ENCODE measurements at regions not wholly inside any gene's neighbourhood (a gene's known extent, or its start where the extent isn't known, plus 50 kb on each side); places are given as distances from the start of the nearest gene placed in this dataset.

DNA sequence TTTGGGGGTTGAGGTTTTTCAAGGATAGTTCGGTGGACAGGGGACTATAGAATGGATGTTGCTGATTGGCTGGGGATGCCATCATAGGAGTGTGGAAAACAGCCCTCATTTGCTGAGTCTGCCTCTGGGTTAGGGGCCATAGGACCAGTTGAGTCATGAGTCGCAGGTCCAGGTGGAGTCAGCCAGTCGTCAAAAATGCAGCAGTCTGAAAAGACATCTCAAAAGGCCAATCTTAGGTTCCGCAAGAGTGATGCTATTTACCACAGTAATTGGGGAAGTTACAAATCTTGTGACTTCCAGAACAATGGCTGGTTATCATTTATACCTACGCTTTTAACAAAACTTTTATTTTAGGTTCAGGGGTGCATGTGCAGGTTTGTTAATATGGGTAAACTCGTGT, 276.0 kb upstream of the DMRT1 start (continued):
- TF ChIP-seq, protein P1, sequence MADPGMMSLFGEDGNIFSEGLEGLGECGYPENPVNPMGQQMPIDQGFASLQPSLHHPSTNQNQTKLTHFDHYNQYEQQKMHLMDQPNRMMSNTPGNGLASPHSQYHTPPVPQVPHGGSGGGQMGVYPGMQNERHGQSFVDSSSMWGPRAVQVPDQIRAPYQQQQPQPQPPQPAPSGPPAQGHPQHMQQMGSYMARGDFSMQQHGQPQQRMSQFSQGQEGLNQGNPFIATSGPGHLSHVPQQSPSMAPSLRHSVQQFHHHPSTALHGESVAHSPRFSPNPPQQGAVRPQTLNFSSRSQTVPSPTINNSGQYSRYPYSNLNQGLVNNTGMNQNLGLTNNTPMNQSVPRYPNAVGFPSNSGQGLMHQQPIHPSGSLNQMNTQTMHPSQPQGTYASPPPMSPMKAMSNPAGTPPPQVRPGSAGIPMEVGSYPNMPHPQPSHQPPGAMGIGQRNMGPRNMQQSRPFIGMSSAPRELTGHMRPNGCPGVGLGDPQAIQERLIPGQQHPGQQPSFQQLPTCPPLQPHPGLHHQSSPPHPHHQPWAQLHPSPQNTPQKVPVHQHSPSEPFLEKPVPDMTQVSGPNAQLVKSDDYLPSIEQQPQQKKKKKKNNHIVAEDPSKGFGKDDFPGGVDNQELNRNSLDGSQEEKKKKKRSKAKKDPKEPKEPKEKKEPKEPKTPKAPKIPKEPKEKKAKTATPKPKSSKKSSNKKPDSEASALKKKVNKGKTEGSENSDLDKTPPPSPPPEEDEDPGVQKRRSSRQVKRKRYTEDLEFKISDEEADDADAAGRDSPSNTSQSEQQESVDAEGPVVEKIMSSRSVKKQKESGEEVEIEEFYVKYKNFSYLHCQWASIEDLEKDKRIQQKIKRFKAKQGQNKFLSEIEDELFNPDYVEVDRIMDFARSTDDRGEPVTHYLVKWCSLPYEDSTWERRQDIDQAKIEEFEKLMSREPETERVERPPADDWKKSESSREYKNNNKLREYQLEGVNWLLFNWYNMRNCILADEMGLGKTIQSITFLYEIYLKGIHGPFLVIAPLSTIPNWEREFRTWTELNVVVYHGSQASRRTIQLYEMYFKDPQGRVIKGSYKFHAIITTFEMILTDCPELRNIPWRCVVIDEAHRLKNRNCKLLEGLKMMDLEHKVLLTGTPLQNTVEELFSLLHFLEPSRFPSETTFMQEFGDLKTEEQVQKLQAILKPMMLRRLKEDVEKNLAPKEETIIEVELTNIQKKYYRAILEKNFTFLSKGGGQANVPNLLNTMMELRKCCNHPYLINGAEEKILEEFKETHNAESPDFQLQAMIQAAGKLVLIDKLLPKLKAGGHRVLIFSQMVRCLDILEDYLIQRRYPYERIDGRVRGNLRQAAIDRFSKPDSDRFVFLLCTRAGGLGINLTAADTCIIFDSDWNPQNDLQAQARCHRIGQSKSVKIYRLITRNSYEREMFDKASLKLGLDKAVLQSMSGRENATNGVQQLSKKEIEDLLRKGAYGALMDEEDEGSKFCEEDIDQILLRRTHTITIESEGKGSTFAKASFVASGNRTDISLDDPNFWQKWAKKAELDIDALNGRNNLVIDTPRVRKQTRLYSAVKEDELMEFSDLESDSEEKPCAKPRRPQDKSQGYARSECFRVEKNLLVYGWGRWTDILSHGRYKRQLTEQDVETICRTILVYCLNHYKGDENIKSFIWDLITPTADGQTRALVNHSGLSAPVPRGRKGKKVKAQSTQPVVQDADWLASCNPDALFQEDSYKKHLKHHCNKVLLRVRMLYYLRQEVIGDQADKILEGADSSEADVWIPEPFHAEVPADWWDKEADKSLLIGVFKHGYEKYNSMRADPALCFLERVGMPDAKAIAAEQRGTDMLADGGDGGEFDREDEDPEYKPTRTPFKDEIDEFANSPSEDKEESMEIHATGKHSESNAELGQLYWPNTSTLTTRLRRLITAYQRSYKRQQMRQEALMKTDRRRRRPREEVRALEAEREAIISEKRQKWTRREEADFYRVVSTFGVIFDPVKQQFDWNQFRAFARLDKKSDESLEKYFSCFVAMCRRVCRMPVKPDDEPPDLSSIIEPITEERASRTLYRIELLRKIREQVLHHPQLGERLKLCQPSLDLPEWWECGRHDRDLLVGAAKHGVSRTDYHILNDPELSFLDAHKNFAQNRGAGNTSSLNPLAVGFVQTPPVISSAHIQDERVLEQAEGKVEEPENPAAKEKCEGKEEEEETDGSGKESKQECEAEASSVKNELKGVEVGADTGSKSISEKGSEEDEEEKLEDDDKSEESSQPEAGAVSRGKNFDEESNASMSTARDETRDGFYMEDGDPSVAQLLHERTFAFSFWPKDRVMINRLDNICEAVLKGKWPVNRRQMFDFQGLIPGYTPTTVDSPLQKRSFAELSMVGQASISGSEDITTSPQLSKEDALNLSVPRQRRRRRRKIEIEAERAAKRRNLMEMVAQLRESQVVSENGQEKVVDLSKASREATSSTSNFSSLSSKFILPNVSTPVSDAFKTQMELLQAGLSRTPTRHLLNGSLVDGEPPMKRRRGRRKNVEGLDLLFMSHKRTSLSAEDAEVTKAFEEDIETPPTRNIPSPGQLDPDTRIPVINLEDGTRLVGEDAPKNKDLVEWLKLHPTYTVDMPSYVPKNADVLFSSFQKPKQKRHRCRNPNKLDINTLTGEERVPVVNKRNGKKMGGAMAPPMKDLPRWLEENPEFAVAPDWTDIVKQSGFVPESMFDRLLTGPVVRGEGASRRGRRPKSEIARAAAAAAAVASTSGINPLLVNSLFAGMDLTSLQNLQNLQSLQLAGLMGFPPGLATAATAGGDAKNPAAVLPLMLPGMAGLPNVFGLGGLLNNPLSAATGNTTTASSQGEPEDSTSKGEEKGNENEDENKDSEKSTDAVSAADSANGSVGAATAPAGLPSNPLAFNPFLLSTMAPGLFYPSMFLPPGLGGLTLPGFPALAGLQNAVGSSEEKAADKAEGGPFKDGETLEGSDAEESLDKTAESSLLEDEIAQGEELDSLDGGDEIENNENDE (IDR thresholded peaks at IDR 0.05; ENCODE audit: insufficient replicate concordance, low read length): no peak
- TF ChIP-seq, protein P2, sequence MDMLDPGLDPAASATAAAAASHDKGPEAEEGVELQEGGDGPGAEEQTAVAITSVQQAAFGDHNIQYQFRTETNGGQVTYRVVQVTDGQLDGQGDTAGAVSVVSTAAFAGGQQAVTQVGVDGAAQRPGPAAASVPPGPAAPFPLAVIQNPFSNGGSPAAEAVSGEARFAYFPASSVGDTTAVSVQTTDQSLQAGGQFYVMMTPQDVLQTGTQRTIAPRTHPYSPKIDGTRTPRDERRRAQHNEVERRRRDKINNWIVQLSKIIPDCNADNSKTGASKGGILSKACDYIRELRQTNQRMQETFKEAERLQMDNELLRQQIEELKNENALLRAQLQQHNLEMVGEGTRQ (IDR thresholded peaks at IDR 0.05; ENCODE audit: low read length): no peak
- TF ChIP-seq NRF1 (IDR thresholded peaks at IDR 0.05; ENCODE audit: low read depth, low read length): no peak
- no peak for TF ChIP-seq SP4 (IDR thresholded peaks at IDR 0.05; ENCODE audit: low read length)
- TF ChIP-seq CHD2 (IDR thresholded peaks at IDR 0.05; ENCODE audit: low read length): no peak
- TF ChIP-seq ASH2L (IDR thresholded peaks at IDR 0.05; ENCODE audit: low read length): no peak
- no peak for TF ChIP-seq RNF2 (IDR thresholded peaks at IDR 0.05; ENCODE audit: borderline replicate concordance, low read depth, low read length, missing control alignments, poor library complexity, severe bottlenecking)
- TF ChIP-seq TEAD4 (IDR thresholded peaks at IDR 0.05; ENCODE audit: low read depth, low read length): no peak
- no peak for TF ChIP-seq RFX5 (IDR thresholded peaks at IDR 0.05; ENCODE audit: borderline replicate concordance, low read depth, low read length)

All from H1 (cell line).